ENCODE measurements at regions not wholly inside any gene's neighbourhood (a gene's known extent, or its start where the extent isn't known, plus 50 kb on each side); places are given as distances from the start of the nearest gene placed in this dataset.

GRCh38 chr10:125419146-125419545, 258.8 kb upstream of the CTBP2 start:
- no peaks in the 10 kb centered on the region for H3K36me3 ChIP-seq (ENCODE audit: control insufficient read depth in 2 of 2, extremely low read depth in 1 of 2, insufficient read depth in 2 of 2, low read length in 2 of 2)
- no peak for FAIRE-seq

GRCh38 chr10:125417605-125418004, 257.2 kb upstream of the CTBP2 start:
- no peaks in the 10 kb centered on the region for H3K79me2 ChIP-seq (ENCODE audit: control insufficient read depth, insufficient read depth, low read length)
- H3K9me3 ChIP-seq (ENCODE audit: control insufficient read depth, low read depth, low read length), result no peaks in the 10 kb centered on the region
- H3K27me3 ChIP-seq (ENCODE audit: control insufficient read depth, extremely low read depth, insufficient read depth, low read length), result peaks cover 15% of the 10 kb centered on the region
- H3K9ac ChIP-seq (ENCODE audit: control insufficient read depth, extremely low read depth, insufficient read depth, low read length), result no peak overlapping the region
- peaks cover under 1% of the 10 kb centered on the region for H3K4me1 ChIP-seq (ENCODE audit: control insufficient read depth, extremely low read depth, insufficient read depth, low read length)
- no peak for FAIRE-seq
- dilution Hi-C loops (cut with MboI; ENCODE audit: extremely low pct_ligation_motif_present, low sequenced_read_pairs), result no loop called here
- H3K4me2 ChIP-seq (ENCODE audit: control insufficient read depth, extremely low read depth, insufficient read depth, low read depth, low read length), result no peak overlapping the region
- no peak for DNase-seq (ENCODE audit: low read depth, low spot score)
- TF ChIP-seq CTCF (optimal IDR thresholded peaks at IDR 0.05 in 1 of 3, IDR thresholded peaks at IDR 0.05 in 1 of 3, conservative IDR thresholded peaks at IDR 0.05 in 1 of 3; ENCODE audit: extremely low read depth in 1 of 3, insufficient read depth in 2 of 3, low read length in 3 of 3) (no peak), EZH2 (IDR thresholded peaks at IDR 0.05; ENCODE audit: low read length) (no peak)
- no peaks in the 10 kb centered on the region for H4K20me1 ChIP-seq (ENCODE audit: control insufficient read depth, extremely low read depth, insufficient read depth, low read length)
- no peak overlapping the region for H2AFZ ChIP-seq (ENCODE audit: control insufficient read depth, low read length)
- no peaks in the 10 kb centered on the region for H3K9me1 ChIP-seq (ENCODE audit: control insufficient read depth, extremely low read depth, insufficient read depth, low read length)
- H3K4me3 ChIP-seq (ENCODE audit: control insufficient read depth in 2 of 3, extremely low read depth in 1 of 3, insufficient read depth in 2 of 3, low read depth in 1 of 3, low read length in 3 of 3), result no peak overlapping the region
- no peaks in the 10 kb centered on the region for H3K36me3 ChIP-seq (ENCODE audit: control insufficient read depth in 2 of 2, extremely low read depth in 1 of 2, insufficient read depth in 2 of 2, low read length in 2 of 2)
- H3K27ac ChIP-seq (ENCODE audit: control insufficient read depth, insufficient read depth, low read length), result no peak overlapping the region

More at GRCh38 chr10:125419146-125419545, 258.8 kb upstream of the CTBP2 start:
- H3K79me2 ChIP-seq (ENCODE audit: control insufficient read depth, insufficient read depth, low read length), result no peaks in the 10 kb centered on the region
- no peak overlapping the region for H2AFZ ChIP-seq (ENCODE audit: control insufficient read depth, low read length)
- no peaks in the 10 kb centered on the region for H4K20me1 ChIP-seq (ENCODE audit: control insufficient read depth, extremely low read depth, insufficient read depth, low read length)
- no peak overlapping the region for H3K27ac ChIP-seq (ENCODE audit: control insufficient read depth, insufficient read depth, low read length)
- H3K27me3 ChIP-seq (ENCODE audit: control insufficient read depth, extremely low read depth, insufficient read depth, low read length), result peaks cover 15% of the 10 kb centered on the region
- H3K9me3 ChIP-seq (ENCODE audit: control insufficient read depth, low read depth, low read length), result no peaks in the 10 kb centered on the region
- H3K4me3 ChIP-seq (ENCODE audit: control insufficient read depth in 2 of 3, extremely low read depth in 1 of 3, insufficient read depth in 2 of 3, low read depth in 1 of 3, low read length in 3 of 3), result no peak overlapping the region
- no peak overlapping the region for H3K9ac ChIP-seq (ENCODE audit: control insufficient read depth, extremely low read depth, insufficient read depth, low read length)
- DNase-seq (ENCODE audit: low read depth, low spot score), result no peak
- H3K4me2 ChIP-seq (ENCODE audit: control insufficient read depth, extremely low read depth, insufficient read depth, low read depth, low read length), result no peak overlapping the region
- dilution Hi-C loops (cut with MboI; ENCODE audit: extremely low pct_ligation_motif_present, low sequenced_read_pairs), result no loop called here
- TF ChIP-seq EZH2 (IDR thresholded peaks at IDR 0.05; ENCODE audit: low read length), result no peak
- TF ChIP-seq CTCF (optimal IDR thresholded peaks at IDR 0.05 in 1 of 3, IDR thresholded peaks at IDR 0.05 in 1 of 3, conservative IDR thresholded peaks at IDR 0.05 in 1 of 3; ENCODE audit: extremely low read depth in 1 of 3, insufficient read depth in 2 of 3, low read length in 3 of 3), result no peak
- H3K4me1 ChIP-seq (ENCODE audit: control insufficient read depth, extremely low read depth, insufficient read depth, low read length), result no peaks in the 10 kb centered on the region
- no peaks in the 10 kb centered on the region for H3K9me1 ChIP-seq (ENCODE audit: control insufficient read depth, extremely low read depth, insufficient read depth, low read length)

Data from keratinocyte (primary cell).